GM12874 (cell line): ENCODE measurements at regions not wholly inside any gene's neighbourhood (a gene's known extent, or its start where the extent isn't known, plus 50 kb on each side); places are given as distances from the start of the nearest gene placed in this dataset.

ENCODE experiments used
- CTCF ChIP-seq: IDR thresholded peaks from 2 replicates; pipeline ENCODE4 v1.5.1; 2011; ENCODE audit warnings: low read depth, mild to moderate bottlenecking, control low read depth, low read length, moderate library complexity; ENCODE audit not compliant: insufficient read depth

DNA sequence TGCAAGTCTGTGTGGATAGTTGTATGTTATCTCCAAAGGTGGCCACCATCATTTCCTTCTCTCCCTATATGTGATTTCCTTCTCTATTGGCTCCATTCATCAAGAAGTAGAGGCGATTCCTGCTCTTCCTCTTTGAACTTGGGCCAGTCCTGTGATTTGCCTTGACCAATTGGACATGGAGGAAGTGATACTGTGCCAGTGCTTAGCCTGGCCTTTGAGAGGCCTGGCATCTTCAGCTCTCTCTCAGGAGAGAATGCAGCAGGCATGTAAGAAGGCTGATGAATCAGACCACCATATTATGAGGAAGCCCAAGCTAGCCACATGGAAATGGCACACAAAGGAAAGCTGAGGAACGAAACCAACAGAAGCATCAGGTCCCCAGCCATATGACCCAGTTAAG lies 195.0 kb upstream of the SVIL start:
- TF ChIP-seq CTCF, result no peak

DNA sequence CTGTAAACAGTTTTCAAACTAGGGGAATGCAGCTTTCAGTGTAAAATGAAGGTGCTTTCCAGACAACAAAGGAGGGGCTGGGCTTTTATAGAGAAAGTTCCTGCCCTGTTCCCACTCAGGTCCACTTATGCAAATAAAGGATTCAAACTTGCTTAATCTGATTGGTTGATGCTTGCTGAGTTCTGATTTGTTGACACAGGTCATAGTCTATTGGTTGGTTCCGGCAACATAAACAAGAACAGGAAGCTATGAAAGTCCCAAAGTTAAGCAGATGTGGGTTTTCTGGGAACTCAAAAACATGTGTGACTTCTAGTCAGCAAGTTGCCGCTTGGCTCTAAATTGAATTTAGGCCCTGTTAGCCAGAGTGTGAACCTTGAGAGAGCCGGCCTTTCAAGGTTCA lies 194.2 kb upstream of the SVIL start:
- TF ChIP-seq CTCF, result no peak

GRCh38 chr10:29828440-29828894 lies 193.7 kb upstream of the SVIL start:
- TF ChIP-seq CTCF, result no peak

DNA sequence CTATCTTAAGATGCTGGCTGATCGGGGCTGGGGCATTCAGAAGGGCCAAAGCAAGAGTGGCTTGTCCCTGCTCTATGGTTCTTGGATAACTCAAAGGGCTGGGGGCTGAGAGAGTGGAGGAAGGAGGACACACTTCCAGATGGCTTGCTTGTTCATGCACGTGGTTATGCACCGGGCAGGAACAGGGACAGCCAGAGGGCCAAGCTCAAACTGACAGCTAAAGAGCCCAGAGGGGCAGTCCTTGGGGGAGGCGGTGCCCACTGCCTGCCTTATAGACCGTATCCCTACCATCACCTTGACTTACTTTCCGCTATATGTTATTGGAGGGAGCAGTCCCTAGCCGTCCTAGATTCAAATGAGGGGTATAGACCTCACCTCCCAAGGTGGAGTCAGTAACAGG lies 192.7 kb upstream of the SVIL start:
- no peak for TF ChIP-seq CTCF

- no peak for TF ChIP-seq CTCF
Measured at GRCh38 chr10:29826801-29827450, 192.2 kb upstream of the SVIL start.

DNA sequence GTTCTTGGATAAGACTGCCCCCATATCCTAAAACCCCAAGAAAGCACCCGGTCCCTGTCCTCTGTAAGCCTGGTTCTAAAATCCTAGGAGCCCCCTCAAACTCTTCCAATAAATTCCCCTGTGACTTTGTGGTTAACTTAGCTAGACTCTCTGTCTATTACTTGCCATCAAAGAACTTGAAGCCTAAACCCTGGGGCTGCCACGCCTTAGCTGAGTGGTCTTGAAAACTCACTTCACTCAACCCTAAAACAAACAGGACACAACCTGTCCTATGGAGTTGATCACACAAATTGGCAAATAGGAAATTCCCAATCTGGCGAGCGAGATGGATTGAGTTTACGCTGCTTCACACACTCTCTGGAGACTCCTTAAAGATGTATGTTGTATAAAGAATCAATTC lies 191.4 kb upstream of the SVIL start:
- TF ChIP-seq CTCF, result no peak

GRCh38 chr10:29823553-29824080 lies 188.8 kb upstream of the SVIL start:
- no peak for TF ChIP-seq CTCF
